ENCODE measurements at regions not wholly inside any gene's neighbourhood (a gene's known extent, or its start where the extent isn't known, plus 50 kb on each side); places are given as distances from the start of the nearest gene placed in this dataset.

- no peak for TF ChIP-seq ZNF462 (CRISPR knock-in tag; IDR thresholded peaks at IDR 0.05)
- no peak for TF ChIP-seq REST (IDR thresholded peaks at IDR 0.05; ENCODE audit: unreplicated experiment)
- no peak for TF ChIP-seq ETS1 (IDR thresholded peaks at IDR 0.05)
- no peak for TF ChIP-seq STAT1 (IDR thresholded peaks at IDR 0.05; ENCODE audit: unreplicated experiment)
- TF ChIP-seq NANOG (IDR thresholded peaks at IDR 0.05; ENCODE audit: borderline replicate concordance), result no peak
- no peak for TF ChIP-seq JUNB (IDR thresholded peaks at IDR 0.05; ENCODE audit: unreplicated experiment)
- no peak for TF ChIP-seq EZH2phosphoT487 (IDR thresholded peaks at IDR 0.05; ENCODE audit: unreplicated experiment)
- TF ChIP-seq, protein P1, sequence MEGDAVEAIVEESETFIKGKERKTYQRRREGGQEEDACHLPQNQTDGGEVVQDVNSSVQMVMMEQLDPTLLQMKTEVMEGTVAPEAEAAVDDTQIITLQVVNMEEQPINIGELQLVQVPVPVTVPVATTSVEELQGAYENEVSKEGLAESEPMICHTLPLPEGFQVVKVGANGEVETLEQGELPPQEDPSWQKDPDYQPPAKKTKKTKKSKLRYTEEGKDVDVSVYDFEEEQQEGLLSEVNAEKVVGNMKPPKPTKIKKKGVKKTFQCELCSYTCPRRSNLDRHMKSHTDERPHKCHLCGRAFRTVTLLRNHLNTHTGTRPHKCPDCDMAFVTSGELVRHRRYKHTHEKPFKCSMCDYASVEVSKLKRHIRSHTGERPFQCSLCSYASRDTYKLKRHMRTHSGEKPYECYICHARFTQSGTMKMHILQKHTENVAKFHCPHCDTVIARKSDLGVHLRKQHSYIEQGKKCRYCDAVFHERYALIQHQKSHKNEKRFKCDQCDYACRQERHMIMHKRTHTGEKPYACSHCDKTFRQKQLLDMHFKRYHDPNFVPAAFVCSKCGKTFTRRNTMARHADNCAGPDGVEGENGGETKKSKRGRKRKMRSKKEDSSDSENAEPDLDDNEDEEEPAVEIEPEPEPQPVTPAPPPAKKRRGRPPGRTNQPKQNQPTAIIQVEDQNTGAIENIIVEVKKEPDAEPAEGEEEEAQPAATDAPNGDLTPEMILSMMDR (conservative IDR thresholded peaks at IDR 0.05; ENCODE audit: low read depth in 2 of 2), result no peak
- no peak for TF ChIP-seq POLR2AphosphoS5 (IDR thresholded peaks at IDR 0.05; ENCODE audit: low read depth)
- TF ChIP-seq ZNF331 (CRISPR knock-in tag; IDR thresholded peaks at IDR 0.05; ENCODE audit: low read depth), result no peak
- no peak for TF ChIP-seq EZH2 (IDR thresholded peaks at IDR 0.05; ENCODE audit: low read depth, unreplicated experiment)
These were observed 166.5 kb upstream of the PPP1R2C start (continued) for GRCh38 chrX:42944381-42944998.

All from GM23338 (cell line).